HFFc6 (cell line): ENCODE measurements at regions not wholly inside any gene's neighbourhood (a gene's known extent, or its start where the extent isn't known, plus 50 kb on each side); places are given as distances from the start of the nearest gene placed in this dataset.

Experiments
- DNase-seq: peaks from one replicate; pipeline ENCODE4 v3.0.0-alpha.2; 2018
- H3K27ac Mint-ChIP-seq: 2 replicates; pipeline ENCODE4 v1.8.0; 2020; ENCODE audit warnings: mild to moderate bottlenecking, mixed read lengths
- H3K27me3 Mint-ChIP-seq: 2 replicates; pipeline ENCODE4 v1.8.0; 2021; ENCODE audit warnings: mild to moderate bottlenecking, moderate library complexity, mixed read lengths; ENCODE audit not compliant: insufficient read depth
- H3K36me3 Mint-ChIP-seq: 2 replicates; pipeline ENCODE4 v1.8.0; 2021; ENCODE audit warnings: low read depth, mixed read lengths
- H3K4me1 Mint-ChIP-seq: 2 replicates; pipeline ENCODE4 v1.8.0; 2020; ENCODE audit warnings: low read depth, mixed read lengths
- H3K4me3 Mint-ChIP-seq: 2 replicates; pipeline ENCODE4 v1.8.0; 2020; ENCODE audit warnings: mild to moderate bottlenecking, moderate library complexity, mixed read lengths
- H3K9me3 Mint-ChIP-seq: 2 replicates; pipeline ENCODE4 v1.8.0; 2020; ENCODE audit warnings: mild to moderate bottlenecking, mixed read lengths
- TF ChIP-seq, protein P1 (sequence below): fragments of 200-600 bp; sonication (generic); IDR thresholded peaks from 2 replicates; pipeline ENCODE4 v1.5.0; 2021; ENCODE audit warnings: antibody characterized with exemption, mild to moderate bottlenecking

GRCh38 chr18:43627848-43628530 lies 350.7 kb upstream of the SYT4 start:
- TF ChIP-seq, protein P1, sequence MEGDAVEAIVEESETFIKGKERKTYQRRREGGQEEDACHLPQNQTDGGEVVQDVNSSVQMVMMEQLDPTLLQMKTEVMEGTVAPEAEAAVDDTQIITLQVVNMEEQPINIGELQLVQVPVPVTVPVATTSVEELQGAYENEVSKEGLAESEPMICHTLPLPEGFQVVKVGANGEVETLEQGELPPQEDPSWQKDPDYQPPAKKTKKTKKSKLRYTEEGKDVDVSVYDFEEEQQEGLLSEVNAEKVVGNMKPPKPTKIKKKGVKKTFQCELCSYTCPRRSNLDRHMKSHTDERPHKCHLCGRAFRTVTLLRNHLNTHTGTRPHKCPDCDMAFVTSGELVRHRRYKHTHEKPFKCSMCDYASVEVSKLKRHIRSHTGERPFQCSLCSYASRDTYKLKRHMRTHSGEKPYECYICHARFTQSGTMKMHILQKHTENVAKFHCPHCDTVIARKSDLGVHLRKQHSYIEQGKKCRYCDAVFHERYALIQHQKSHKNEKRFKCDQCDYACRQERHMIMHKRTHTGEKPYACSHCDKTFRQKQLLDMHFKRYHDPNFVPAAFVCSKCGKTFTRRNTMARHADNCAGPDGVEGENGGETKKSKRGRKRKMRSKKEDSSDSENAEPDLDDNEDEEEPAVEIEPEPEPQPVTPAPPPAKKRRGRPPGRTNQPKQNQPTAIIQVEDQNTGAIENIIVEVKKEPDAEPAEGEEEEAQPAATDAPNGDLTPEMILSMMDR, result no peak
- no peaks in the 10 kb centered on the region for H3K4me1 Mint-ChIP-seq
- no peak overlapping the region for H3K27ac Mint-ChIP-seq
- no peaks in the 10 kb centered on the region for H3K36me3 Mint-ChIP-seq
- no peaks in the 10 kb centered on the region for H3K9me3 Mint-ChIP-seq
- no peak for DNase-seq
- H3K27me3 Mint-ChIP-seq, result peaks cover 4% of the 10 kb centered on the region; the same call in 1 of the 2 replicates
- H3K4me3 Mint-ChIP-seq, result no peak overlapping the region

GRCh38 chr18:43634994-43635393 lies 357.7 kb upstream of the SYT4 start:
- peaks cover 1% of the 10 kb centered on the region; the same call in 1 of the 2 replicates for H3K27me3 Mint-ChIP-seq
- H3K4me1 Mint-ChIP-seq, result no peaks in the 10 kb centered on the region
- TF ChIP-seq, protein P1, result no peak
- H3K4me3 Mint-ChIP-seq, result no peak overlapping the region
- DNase-seq, result no peak
- H3K36me3 Mint-ChIP-seq, result no peaks in the 10 kb centered on the region
- no peaks in the 10 kb centered on the region for H3K9me3 Mint-ChIP-seq
- H3K27ac Mint-ChIP-seq, result no peak overlapping the region

GRCh38 chr18:43635397-43635796 lies 358.1 kb upstream of the SYT4 start:
- Mint-ChIP-seq H3K4me1 (no peaks in the 10 kb centered on the region), H3K27ac (no peak overlapping the region), H3K4me3 (no peak overlapping the region), H3K36me3 (no peaks in the 10 kb centered on the region), H3K9me3 (no peaks in the 10 kb centered on the region), H3K27me3 (no peaks in the 10 kb centered on the region; the same call in 1 of the 2 replicates)
- TF ChIP-seq, protein P1, result no peak
- no peak for DNase-seq

DNA sequence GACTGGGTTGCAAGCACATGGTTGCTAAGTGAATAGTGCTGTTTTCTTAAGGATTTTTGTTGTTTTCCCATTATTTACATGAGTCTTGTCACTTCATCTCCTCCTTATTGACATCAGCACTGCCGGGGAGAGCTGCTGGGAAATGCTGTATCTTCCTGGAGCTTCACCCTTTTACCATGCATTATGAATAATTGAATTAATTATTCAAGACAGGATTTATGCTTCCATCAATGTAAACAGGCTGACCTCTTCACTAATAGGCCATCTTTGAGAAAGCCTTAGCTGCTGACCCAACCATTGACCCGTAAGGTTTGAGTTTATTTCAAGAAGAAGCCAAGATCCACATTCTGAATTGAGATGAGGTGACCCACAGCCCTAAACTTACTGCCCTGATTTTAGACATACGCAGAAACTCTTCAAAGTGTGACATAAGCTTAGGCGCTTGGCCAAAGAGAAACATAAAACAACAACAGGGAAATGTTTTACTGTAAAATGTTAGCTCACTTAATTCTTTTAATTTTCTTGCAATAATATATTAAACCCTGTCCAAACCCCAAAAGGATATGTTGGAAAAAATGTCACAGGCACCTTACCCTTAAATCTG lies 365.5 kb upstream of the SYT4 start:
- H3K9me3 Mint-ChIP-seq, result no peaks in the 10 kb centered on the region
- TF ChIP-seq, protein P1, result no peak
- no peaks in the 10 kb centered on the region; the same call in 1 of the 2 replicates for H3K27me3 Mint-ChIP-seq
- no peaks in the 10 kb centered on the region for H3K4me1 Mint-ChIP-seq
- no peak for DNase-seq
- H3K36me3 Mint-ChIP-seq, result no peaks in the 10 kb centered on the region
- H3K4me3 Mint-ChIP-seq, result no peak overlapping the region
- no peak overlapping the region for H3K27ac Mint-ChIP-seq

GRCh38 chr18:43648002-43648401 lies 370.7 kb upstream of the SYT4 start:
- Mint-ChIP-seq H3K27me3 (no peaks in the 10 kb centered on the region; the same call in 1 of the 2 replicates), H3K4me1 (no peaks in the 10 kb centered on the region), H3K4me3 (no peak overlapping the region), H3K27ac (no peak overlapping the region), H3K9me3 (no peaks in the 10 kb centered on the region), H3K36me3 (no peaks in the 10 kb centered on the region)
- no peak for DNase-seq
- TF ChIP-seq, protein P1, result peak; percentile 13; the same call in 1 of the 2 replicates
